Tibial nerve (tissue), 3 donors: ENCODE measurements at regions not wholly inside any gene's neighbourhood (a gene's known extent, or its start where the extent isn't known, plus 50 kb on each side); places are given as distances from the start of the nearest gene placed in this dataset.

Experiments used
- EP300 ChIP-seq, 2 donors: sonication (generic); formaldehyde crosslinking; IDR thresholded peaks; one replicate each; pipeline ENCODE4 v1.6.1; 2017; ENCODE audit warnings: antibody characterized with exemption in 2 of 2, mild to moderate bottlenecking in 1 of 2
- POLR2A ChIP-seq, 2 donors: fragments of 450-650 bp; IDR thresholded peaks; one replicate each; pipeline ENCODE4 v1.6.1; 2017; ENCODE audit warnings: antibody characterized with exemption in 2 of 2, mild to moderate bottlenecking in 2 of 2, moderate library complexity in 2 of 2

GRCh38 chr3:3573341-3573740 lies 225.9 kb upstream of the LRRN1 start:
- TF ChIP-seq EP300 (IDR thresholded peaks at IDR 0.05), result no peak
- no peak for TF ChIP-seq POLR2A (IDR thresholded peaks at IDR 0.05)
